H1 (cell line): ENCODE measurements at regions not wholly inside any gene's neighbourhood (a gene's known extent, or its start where the extent isn't known, plus 50 kb on each side); places are given as distances from the start of the nearest gene placed in this dataset.
A peak's percentile ranks its signal among the peaks of the same experiment; 100 is the strongest.

Experiments used
- CTCF ChIA-PET: fragments of 300-600 bp; sonication (Branson Sonifier 250); formaldehyde crosslinking; loops from one replicate; lab custom pipeline; 2021; ENCODE audit not compliant: partially characterized antibody; lab: Charles Lee
- POLR2A ChIA-PET: fragments of 300-600 bp; sonication (Branson Sonifier 250); formaldehyde crosslinking; loops from one replicate; lab custom pipeline; 2021; ENCODE audit warnings: inconsistent platforms; ENCODE audit not compliant: partially characterized antibody; lab: Charles Lee
- DNase-seq, 2 experiments: peaks; one replicate each; pipeline versions ENCODE4 v3.0.0 to v3.0.0-alpha.2; 2010 to 2022; ENCODE audit warnings: low spot score in 2 of 2, low read depth in 1 of 2, mixed read lengths in 1 of 2
- FAIRE-seq: peaks from 2 replicates; lab custom pipeline; 2011; peaks lifted over from hg19 to GRCh38; lab: Jason Lieb, UNC
- H2AFZ ChIP-seq: 2 replicates; pipeline ENCODE4 v1.8.1; 2012; ENCODE audit warnings: low read length, inconsistent platforms
- H2AK5ac ChIP-seq: 2 replicates; pipeline ENCODE4 v1.6.1; 2013; ENCODE audit warnings: low read depth, low read length
- H2BK120ac ChIP-seq: replicated peaks from 2 replicates; pipeline ENCODE3; 2013; ENCODE audit warnings: low read depth, low read length, inconsistent platforms
- H2BK12ac ChIP-seq: 2 replicates; pipeline ENCODE4 v1.6.1; 2013; ENCODE audit warnings: low read depth, low read length
- H2BK15ac ChIP-seq: 2 replicates; pipeline ENCODE4 v1.6.1; 2013; ENCODE audit warnings: low read length
- H2BK20ac ChIP-seq: 2 replicates; pipeline ENCODE4 v1.6.1; 2013; ENCODE audit warnings: low read length
- H2BK5ac ChIP-seq: 2 replicates; pipeline ENCODE4 v1.6.1; 2013; ENCODE audit warnings: low read depth, low read length
- H3K14ac ChIP-seq: 2 replicates; pipeline ENCODE4 v1.6.1; 2013; ENCODE audit warnings: inconsistent platforms; ENCODE audit not compliant: insufficient read length
- H3K18ac ChIP-seq: 2 replicates; pipeline ENCODE4 v1.6.1; 2013; ENCODE audit warnings: low read length; ENCODE audit errors: extremely low read depth
- H3K23ac ChIP-seq: 2 replicates; pipeline ENCODE4 v1.6.1; 2013; ENCODE audit warnings: inconsistent platforms; ENCODE audit not compliant: insufficient read length
- H3K23me2 ChIP-seq: 2 replicates; pipeline ENCODE4 v1.6.1; 2013; ENCODE audit warnings: low read depth, low read length
- H3K27ac ChIP-seq: 2 replicates; pipeline ENCODE4 v1.6.1; 2011; ENCODE audit warnings: low read depth, low read length, inconsistent platforms
- H3K27me3 ChIP-seq, 4 experiments: replicated peaks in 1 of 4; 1 replicate in 1 of 4; 2 replicates in 3 of 4; pipeline versions ENCODE4 v1.6.1 to v1.8.1; 2011 to 2013; ENCODE audit warnings: low read length in 3 of 4, mild to moderate bottlenecking in 3 of 4, inconsistent platforms in 2 of 4, mixed read lengths in 2 of 4, moderate library complexity in 1 of 4; ENCODE audit not compliant: control insufficient read depth in 3 of 4, insufficient read depth in 3 of 4; ENCODE audit errors: extremely low read depth in 1 of 4
- H3K36me3 ChIP-seq, 4 experiments: 2 replicates each; pipeline versions ENCODE4 v1.6.1 to v1.8.1; 2011 to 2013; ENCODE audit warnings: mild to moderate bottlenecking in 4 of 4, low read length in 3 of 4, moderate library complexity in 2 of 4, control low read depth in 1 of 4, inconsistent platforms in 1 of 4; ENCODE audit not compliant: insufficient read depth in 4 of 4, control insufficient read depth in 2 of 4
- H3K4ac ChIP-seq: replicated peaks from 2 replicates; pipeline ENCODE3; 2013; ENCODE audit warnings: low read length, low read depth, mixed read lengths, inconsistent platforms; ENCODE audit not compliant: insufficient read length
- H3K4me1 ChIP-seq, 4 experiments: replicated peaks in 1 of 4; 1 replicate in 1 of 4; 2 replicates in 3 of 4; pipeline versions ENCODE4 v1.6.1 to v1.8.1; 2011 to 2013; ENCODE audit warnings: low read length in 3 of 4, inconsistent platforms in 2 of 4, mixed read lengths in 1 of 4; ENCODE audit not compliant: insufficient read depth in 4 of 4, control insufficient read depth in 3 of 4
- H3K4me2 ChIP-seq, 2 experiments: 2 replicates each; pipeline versions ENCODE4 v1.6.1 to v1.8.1; 2011 to 2013; ENCODE audit warnings: low read depth in 2 of 2, low read length in 2 of 2, control low read depth in 1 of 2, inconsistent platforms in 1 of 2, mild to moderate bottlenecking in 1 of 2; ENCODE audit not compliant: insufficient read depth in 1 of 2
- H3K4me3 ChIP-seq, 4 experiments: fragments of 200-600, 300-600 bp in 1 of 4; sonication (generic), shearing (Covaris generic), sonication (Bioruptor Twin) in 1 of 4; 2 replicates each; pipeline versions ENCODE4 v1.5.1 to v1.8.1; 2011 to 2016; ENCODE audit warnings: low read length in 4 of 4, low read depth in 3 of 4, control low read depth in 2 of 4, inconsistent platforms in 2 of 4, mild to moderate bottlenecking in 2 of 4, mixed read lengths in 1 of 4, moderate library complexity in 1 of 4; ENCODE audit not compliant: insufficient read depth in 2 of 4; ENCODE audit errors: extremely low read depth in 1 of 4
- H3K56ac ChIP-seq: replicated peaks from 2 replicates; pipeline ENCODE3; 2013; ENCODE audit warnings: low read depth, mild to moderate bottlenecking, mixed read lengths, low read length, inconsistent platforms; ENCODE audit not compliant: insufficient read length
- H3K79me1 ChIP-seq: 2 replicates; pipeline ENCODE4 v1.6.1; 2013; ENCODE audit warnings: low read depth, low read length, control low read depth
- H3K79me2 ChIP-seq, 2 experiments: 2 replicates each; pipeline versions ENCODE4 v1.6.1 to v1.8.1; 2012 to 2013; ENCODE audit warnings: low read length in 2 of 2, mild to moderate bottlenecking in 2 of 2, inconsistent platforms in 1 of 2; ENCODE audit not compliant: insufficient read depth in 2 of 2, control insufficient read depth in 1 of 2
- H3K9ac ChIP-seq, 4 experiments: replicated peaks in 1 of 4; 1 replicate in 1 of 4; 2 replicates in 3 of 4; pipeline versions ENCODE4 v1.6.1 to v1.8.1; 2011 to 2013; ENCODE audit warnings: low read depth in 3 of 4, low read length in 3 of 4, control low read depth in 2 of 4, mild to moderate bottlenecking in 2 of 4, moderate library complexity in 2 of 4, inconsistent platforms in 1 of 4; ENCODE audit errors: extremely low read depth in 1 of 4
- H3K9me3 ChIP-seq, 2 experiments: 2 replicates each; pipeline versions ENCODE4 v1.6.1 to v1.8.1; 2012 to 2013; ENCODE audit warnings: mild to moderate bottlenecking in 2 of 2, moderate library complexity in 2 of 2, control low read depth in 1 of 2, inconsistent platforms in 1 of 2, low read depth in 1 of 2, low read length in 1 of 2, mixed read lengths in 1 of 2; ENCODE audit not compliant: insufficient read depth in 2 of 2
- H4K20me1 ChIP-seq, 2 experiments: replicated peaks in 1 of 2; 2 replicates each; pipeline versions ENCODE3 to v1.8.1; 2011 to 2013; ENCODE audit warnings: inconsistent platforms in 2 of 2, low read length in 2 of 2, mild to moderate bottlenecking in 1 of 2; ENCODE audit not compliant: insufficient read depth in 2 of 2, control insufficient read depth in 1 of 2
- H4K5ac ChIP-seq: 2 replicates; pipeline ENCODE4 v1.6.1; 2013; ENCODE audit warnings: low read length, low read depth, mixed read lengths, inconsistent platforms; ENCODE audit not compliant: insufficient read length
- H4K8ac ChIP-seq: 2 replicates; pipeline ENCODE4 v1.8.0; 2013; ENCODE audit warnings: mild to moderate bottlenecking, moderate library complexity, low read length, inconsistent platforms; ENCODE audit not compliant: insufficient read depth; ENCODE audit errors: extremely low read depth
- H4K91ac ChIP-seq: replicated peaks from 2 replicates; pipeline ENCODE3; 2013; ENCODE audit warnings: low read length, mixed read lengths, inconsistent platforms; ENCODE audit not compliant: insufficient read length
- BACH1 ChIP-seq: IDR thresholded peaks from 2 replicates; pipeline ENCODE4 v1.6.1; 2012; ENCODE audit warnings: low read length, improper control_type of control experiment
- CTBP2 ChIP-seq: IDR thresholded peaks from 2 replicates; pipeline ENCODE4 v1.7.0; 2011; ENCODE audit warnings: borderline replicate concordance, mild to moderate bottlenecking, moderate library complexity, mixed read lengths, low read length; ENCODE audit not compliant: insufficient read depth, insufficient read length
- EGR1 ChIP-seq: IDR thresholded peaks from 2 replicates; pipeline ENCODE4 v1.6.1; 2011; ENCODE audit warnings: low read depth, low read length, borderline replicate concordance
- EZH2 ChIP-seq: fragments of 200-600 bp; sonication (generic); IDR thresholded peaks from 2 replicates; pipeline ENCODE4 v1.7.1; 2012; ENCODE audit warnings: low read depth, mild to moderate bottlenecking, moderate library complexity, low read length, inconsistent platforms; ENCODE audit not compliant: severe bottlenecking
- RNF2 ChIP-seq: fragments of 200-900, 300-1000 bp; sonication (generic); IDR thresholded peaks from 2 replicates; pipeline ENCODE4 v1.7.1; 2016; ENCODE audit warnings: borderline replicate concordance, low read depth, mild to moderate bottlenecking, antibody characterized with exemption, low read length; ENCODE audit not compliant: poor library complexity, severe bottlenecking; ENCODE audit errors: missing control alignments
- SAP30 ChIP-seq: fragments of 300-600 bp; sonication (generic); IDR thresholded peaks from 2 replicates; pipeline ENCODE4 v1.7.1; 2012; ENCODE audit warnings: low read length, moderate library complexity, mild to moderate bottlenecking, inconsistent platforms; ENCODE audit not compliant: insufficient read depth, insufficient replicate concordance
- SUZ12 ChIP-seq: fragments of 200-600 bp; sonication (generic); IDR thresholded peaks from 2 replicates; pipeline ENCODE4 v1.6.1; 2012; ENCODE audit warnings: mild to moderate bottlenecking, inconsistent platforms, low read length, moderate library complexity, mixed read lengths
- ZNF274 ChIP-seq: IDR thresholded peaks from 2 replicates; pipeline ENCODE4 v1.7.0; 2012; ENCODE audit warnings: low read length, borderline replicate concordance; ENCODE audit errors: extremely low read depth
- WGBS, 2 experiments: shearing (Covaris generic) in 1 of 2; methylation state at CpG; one replicate each; pipeline versions ENCODE4 v1.1.6 to v1.1.7; 2013 to 2015; ENCODE audit warnings: low lambda C conversion rate in 2 of 2, mixed read lengths in 2 of 2, inconsistent platforms in 1 of 2, low coverage in 1 of 2, missing lambda C conversion rate in 1 of 2; ENCODE audit not compliant: insufficient replicate concordance in 2 of 2, insufficient coverage in 1 of 2, insufficient read length in 1 of 2; ENCODE audit errors: extremely low coverage in 1 of 2, missing lambda C conversion rate in 1 of 2; 5-methylcytosine and 5-hydroxymethylcytosine counted together
- TF ChIP-seq, protein P1 (sequence below): IDR thresholded peaks from 2 replicates; pipeline ENCODE4 v1.6.1; 2012; ENCODE audit warnings: inconsistent platforms

DNA sequence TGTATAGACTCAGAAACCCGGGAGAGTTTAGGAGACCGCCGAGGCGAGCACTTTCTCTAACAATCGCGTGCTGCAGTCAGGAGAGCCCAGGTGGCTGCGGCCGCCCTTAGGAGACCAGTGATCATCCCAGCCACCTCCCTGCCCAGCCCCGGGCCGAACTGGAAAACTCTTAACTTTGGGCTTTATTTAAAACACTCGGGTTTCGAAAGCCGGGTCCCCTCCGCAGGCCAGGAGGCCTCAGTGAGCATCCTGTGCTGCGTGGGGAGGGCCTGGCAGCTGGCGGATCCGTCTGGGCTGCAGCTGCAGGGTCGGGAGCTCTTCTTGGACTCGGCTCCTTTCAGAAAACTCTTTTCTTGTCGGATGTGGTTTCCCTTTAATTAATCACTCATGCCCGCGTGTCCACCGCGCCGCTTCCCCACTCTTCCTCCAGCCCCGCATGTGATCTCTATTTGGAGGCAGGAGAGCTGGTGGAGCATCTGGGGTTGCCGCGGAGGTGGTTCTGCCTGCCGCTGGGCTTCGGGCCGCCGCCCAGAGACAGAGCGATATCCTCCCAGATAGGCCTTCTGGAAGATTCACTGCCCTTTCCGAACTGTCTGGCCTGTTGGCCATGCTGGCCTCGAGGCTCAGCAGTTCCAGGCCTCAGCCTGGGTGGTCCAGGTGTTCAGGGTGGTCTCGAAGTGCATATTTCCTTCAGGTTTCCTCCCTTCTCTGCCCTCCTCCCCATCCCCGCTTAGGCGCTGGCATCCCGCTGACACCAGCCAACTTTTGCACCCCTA lies 59.5 kb downstream of the TMEM174 start:
- H2BK20ac ChIP-seq, result peak overlapping the region; percentile 86; the same call in 1 of the 2 replicates
- peaks cover 7 to 8% of the 10 kb centered on the region in 2 experiments for H4K20me1 ChIP-seq
- FAIRE-seq (peak; percentile 39), DNase-seq (peak in 1 of 2 experiments; percentile 66)
- H3K23me2 ChIP-seq, result peaks cover 21% of the 10 kb centered on the region; the same call in 1 of the 2 replicates
- CTCF ChIA-PET, result interaction anchor here (0.9 to 7.1 kb wide), 6 partner anchors 15 to 188 kb away, joined by 4 to 90 read pairs (median 8); no protein-coding TSS in a partner anchor
- no peaks in the 10 kb centered on the region for H3K79me1 ChIP-seq
- H3K56ac ChIP-seq, result no peak overlapping the region
- peak overlapping the region; percentile 75; the same call in 1 of the 2 replicates for H2BK5ac ChIP-seq
- no peak overlapping the region for H3K14ac ChIP-seq
- peaks cover 57 to 93% (median 82%) of the 10 kb centered on the region in 4 experiments for H3K27me3 ChIP-seq
- 0 out of 2 replicates have a peak overlapping the region, but pooled peaks have one; percentile 61 for H2BK15ac ChIP-seq
- 3% methylated on average over 36 of the region's 39 CpGs; no CpG with 5 or more reads in 1 of the 2 experiments for WGBS, 2 experiments
- no peak overlapping the region for H2AFZ ChIP-seq
- H3K79me2 ChIP-seq, result no peaks in the 10 kb centered on the region
- H2BK12ac ChIP-seq, result peak overlapping the region; percentile 87
- H4K5ac ChIP-seq, result no peak overlapping the region
- H3K36me3 ChIP-seq, result no peaks in the 10 kb centered on the region; a peak in 1 of 8 replicates
- peak overlapping the region; percentile 80 to 91 for H3K4me2 ChIP-seq
- H3K9me3 ChIP-seq, result no peaks in the 10 kb centered on the region; a peak in 1 of 4 replicates
- H4K8ac ChIP-seq, result no peak overlapping the region
- H3K18ac ChIP-seq, result no peak overlapping the region; the same call in 1 of the 2 replicates
- POLR2A ChIA-PET, result interaction anchor here (1.2 to 2.9 kb wide), 3 partner anchors 17 to 70 kb away, joined by 4 to 14 read pairs (median 5); no protein-coding TSS in a partner anchor
- peaks cover 4 to 30% (median 20%) of the 10 kb centered on the region in 4 experiments for H3K4me1 ChIP-seq
- H2AK5ac ChIP-seq, result peak overlapping the region; percentile 85; the same call in 1 of the 2 replicates
- H3K4ac ChIP-seq, result no peak overlapping the region
- H3K9ac ChIP-seq, result no peak overlapping the region
- no peak overlapping the region for H3K23ac ChIP-seq
- no peak overlapping the region for H3K27ac ChIP-seq
- H3K4me3 ChIP-seq, result peak overlapping the region; percentile 6 to 62 (median 24); a peak in 5 of 8 replicates
- H2BK120ac ChIP-seq, result no peak overlapping the region
- no peak overlapping the region for H4K91ac ChIP-seq
- TF ChIP-seq BACH1 (no peak), CTBP2 (peak; percentile 80), EGR1 (0 out of 2 replicates have a peak, but pooled peaks have one; percentile 17), ZNF274 (no peak), RNF2 (peak; percentile 91), SUZ12 (peak; percentile 98), SAP30 (peak; percentile 3), EZH2 (peak; percentile 98)
- TF ChIP-seq, protein P1, sequence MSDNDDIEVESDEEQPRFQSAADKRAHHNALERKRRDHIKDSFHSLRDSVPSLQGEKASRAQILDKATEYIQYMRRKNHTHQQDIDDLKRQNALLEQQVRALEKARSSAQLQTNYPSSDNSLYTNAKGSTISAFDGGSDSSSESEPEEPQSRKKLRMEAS, result 0 out of 2 replicates have a peak, but pooled peaks have one; percentile 23
